ENCODE measurements at regions not wholly inside any gene's neighbourhood (a gene's known extent, or its start where the extent isn't known, plus 50 kb on each side); places are given as distances from the start of the nearest gene placed in this dataset.

DNA sequence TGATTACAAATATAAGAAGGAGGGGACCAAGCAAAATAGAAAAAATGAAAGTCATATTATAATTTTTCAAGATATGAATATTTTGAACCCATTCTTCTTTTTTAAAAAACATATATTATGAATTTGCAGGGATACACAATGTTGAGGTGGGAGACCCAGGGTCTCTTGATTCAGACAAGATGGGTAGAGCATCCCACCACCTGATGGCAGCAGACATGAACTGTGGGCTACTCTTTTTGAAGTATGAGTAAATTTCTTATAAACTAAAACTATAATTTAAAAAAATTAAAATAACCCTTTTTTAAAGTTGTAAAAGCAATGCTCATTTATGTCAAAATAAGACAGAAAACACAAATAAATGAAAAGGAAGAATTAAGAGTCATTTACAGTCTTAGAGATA, 202.7 kb upstream of the PRICKLE1 start:
- no peaks in the 10 kb centered on the region for H3K27me3 Mint-ChIP-seq (ENCODE audit: low read depth, unreplicated experiment)
- DNase-seq (ENCODE audit: low read depth) = no peak

DNA sequence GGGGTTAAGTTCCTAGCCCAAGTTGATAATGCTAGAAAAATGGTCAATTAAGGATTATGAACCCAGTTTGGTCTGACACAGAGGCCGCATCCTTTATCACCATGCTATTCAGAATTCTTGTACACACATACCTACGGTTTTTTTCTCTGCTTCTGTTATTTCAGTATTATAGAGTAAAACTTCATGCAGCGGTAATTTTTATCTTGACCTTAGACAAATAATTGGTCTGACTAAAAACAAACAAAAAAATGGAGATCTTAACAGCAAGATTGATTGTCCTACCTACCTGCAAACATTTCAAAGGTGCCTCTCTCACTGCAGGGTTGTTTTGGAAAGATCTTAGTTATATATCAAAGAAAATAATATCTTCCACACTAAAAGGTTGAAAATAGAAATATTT, 201.9 kb upstream of the PRICKLE1 start:
- Histone ChIP-seq H3K4me1 (ENCODE audit: insufficient read depth, low read length) (peaks cover 25% of the 10 kb centered on the region), H3K4me2 (ENCODE audit: low read length) (peak overlapping the region; percentile 48), H3K9me3 (ENCODE audit: insufficient read depth, low read depth, low read length) (no peaks in the 10 kb centered on the region), H2AFZ (ENCODE audit: low read depth, low read length) (no peak overlapping the region), H3K9ac (ENCODE audit: low read length) (no peak overlapping the region), H4K20me1 (ENCODE audit: insufficient read depth, low read length) (no peaks in the 10 kb centered on the region), H3K27ac (ENCODE audit: low read depth, low read length) (no peak overlapping the region), H3K79me2 (ENCODE audit: insufficient read depth, low read length) (no peaks in the 10 kb centered on the region), H3K4me3 (ENCODE audit: insufficient read depth, low read depth, low read length) (no peak overlapping the region), H3K27me3 (ENCODE audit: insufficient read depth, low read length) (no peaks in the 10 kb centered on the region), H3K36me3 (ENCODE audit: insufficient read depth, low read length) (no peaks in the 10 kb centered on the region)
- no peaks in the 10 kb centered on the region for H3K36me3 Mint-ChIP-seq (ENCODE audit: low read depth, unreplicated experiment)
- peaks cover 44% of the 10 kb centered on the region for H3K4me1 Mint-ChIP-seq (ENCODE audit: low read depth, unreplicated experiment)
- H3K27me3 Mint-ChIP-seq (ENCODE audit: low read depth, unreplicated experiment) = no peaks in the 10 kb centered on the region
- FAIRE-seq (no peak), DNase-seq (ENCODE audit: low read depth) (no peak)
- no peak overlapping the region for H3K4me3 Mint-ChIP-seq (ENCODE audit: unreplicated experiment)
- no peaks in the 10 kb centered on the region for H3K9me3 Mint-ChIP-seq (ENCODE audit: unreplicated experiment)
- no peak for TF ChIP-seq EZH2 (IDR thresholded peaks at IDR 0.05; ENCODE audit: insufficient read depth, low read length)
- TF ChIP-seq, protein P1, sequence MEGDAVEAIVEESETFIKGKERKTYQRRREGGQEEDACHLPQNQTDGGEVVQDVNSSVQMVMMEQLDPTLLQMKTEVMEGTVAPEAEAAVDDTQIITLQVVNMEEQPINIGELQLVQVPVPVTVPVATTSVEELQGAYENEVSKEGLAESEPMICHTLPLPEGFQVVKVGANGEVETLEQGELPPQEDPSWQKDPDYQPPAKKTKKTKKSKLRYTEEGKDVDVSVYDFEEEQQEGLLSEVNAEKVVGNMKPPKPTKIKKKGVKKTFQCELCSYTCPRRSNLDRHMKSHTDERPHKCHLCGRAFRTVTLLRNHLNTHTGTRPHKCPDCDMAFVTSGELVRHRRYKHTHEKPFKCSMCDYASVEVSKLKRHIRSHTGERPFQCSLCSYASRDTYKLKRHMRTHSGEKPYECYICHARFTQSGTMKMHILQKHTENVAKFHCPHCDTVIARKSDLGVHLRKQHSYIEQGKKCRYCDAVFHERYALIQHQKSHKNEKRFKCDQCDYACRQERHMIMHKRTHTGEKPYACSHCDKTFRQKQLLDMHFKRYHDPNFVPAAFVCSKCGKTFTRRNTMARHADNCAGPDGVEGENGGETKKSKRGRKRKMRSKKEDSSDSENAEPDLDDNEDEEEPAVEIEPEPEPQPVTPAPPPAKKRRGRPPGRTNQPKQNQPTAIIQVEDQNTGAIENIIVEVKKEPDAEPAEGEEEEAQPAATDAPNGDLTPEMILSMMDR (IDR thresholded peaks at IDR 0.05; ENCODE audit: insufficient read depth, low read depth, low read length) = no peak
- peak overlapping the region; percentile 30 for H3K27ac Mint-ChIP-seq (ENCODE audit: unreplicated experiment)

More for the DNA sequence above, 202.7 kb upstream of the PRICKLE1 start:
- no peak for FAIRE-seq
- Histone ChIP-seq H2AFZ (ENCODE audit: low read depth, low read length) (no peak overlapping the region), H3K4me1 (ENCODE audit: insufficient read depth, low read length) (peaks cover 17% of the 10 kb centered on the region), H3K27me3 (ENCODE audit: insufficient read depth, low read length) (no peaks in the 10 kb centered on the region), H3K36me3 (ENCODE audit: insufficient read depth, low read length) (no peaks in the 10 kb centered on the region), H3K4me2 (ENCODE audit: low read length) (no peak overlapping the region), H3K79me2 (ENCODE audit: insufficient read depth, low read length) (no peaks in the 10 kb centered on the region), H3K9ac (ENCODE audit: low read length) (no peak overlapping the region), H3K27ac (ENCODE audit: low read depth, low read length) (no peak overlapping the region), H3K9me3 (ENCODE audit: insufficient read depth, low read depth, low read length) (no peaks in the 10 kb centered on the region), H4K20me1 (ENCODE audit: insufficient read depth, low read length) (no peaks in the 10 kb centered on the region), H3K4me3 (ENCODE audit: insufficient read depth, low read depth, low read length) (no peak overlapping the region)
- no peaks in the 10 kb centered on the region for H3K9me3 Mint-ChIP-seq (ENCODE audit: unreplicated experiment)
- TF ChIP-seq, protein P1 (IDR thresholded peaks at IDR 0.05; ENCODE audit: insufficient read depth, low read depth, low read length) = no peak
- TF ChIP-seq EZH2 (IDR thresholded peaks at IDR 0.05; ENCODE audit: insufficient read depth, low read length) = no peak
- no peaks in the 10 kb centered on the region for H3K36me3 Mint-ChIP-seq (ENCODE audit: low read depth, unreplicated experiment)
- H3K4me1 Mint-ChIP-seq (ENCODE audit: low read depth, unreplicated experiment) = peaks cover 36% of the 10 kb centered on the region
- H3K4me3 Mint-ChIP-seq (ENCODE audit: unreplicated experiment) = no peak overlapping the region
- no peak overlapping the region for H3K27ac Mint-ChIP-seq (ENCODE audit: unreplicated experiment)

DNA sequence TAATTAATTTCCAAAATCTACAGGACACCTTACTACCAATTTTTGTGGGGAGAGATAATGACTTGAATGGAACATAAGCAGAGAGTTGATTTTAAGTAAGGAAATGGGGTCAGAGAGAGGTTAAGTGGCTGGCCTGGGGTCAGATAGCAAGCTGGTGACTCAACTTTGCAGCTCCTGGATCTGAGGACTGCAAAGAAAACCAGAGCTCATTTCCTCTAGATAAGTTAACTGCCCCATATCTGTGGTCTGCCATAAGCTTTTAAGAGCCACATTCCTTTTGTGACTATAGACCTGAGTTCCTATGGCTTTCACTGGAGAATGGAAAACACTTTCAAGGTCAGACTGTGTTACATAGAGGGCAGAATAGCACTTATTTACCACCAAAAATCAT, 201.2 kb upstream of the PRICKLE1 start:
- peak; percentile 98 for DNase-seq (ENCODE audit: low read depth)
- H3K27me3 ChIP-seq (ENCODE audit: insufficient read depth, low read length) = no peaks in the 10 kb centered on the region
- peaks cover 45% of the 10 kb centered on the region for H3K4me1 Mint-ChIP-seq (ENCODE audit: low read depth, unreplicated experiment)
- no peak overlapping the region for H3K4me3 ChIP-seq (ENCODE audit: insufficient read depth, low read depth, low read length)
- FAIRE-seq = peak; percentile 77
- H3K9me3 Mint-ChIP-seq (ENCODE audit: unreplicated experiment) = no peaks in the 10 kb centered on the region
- H3K9ac ChIP-seq (ENCODE audit: low read length) = no peak overlapping the region
- H3K79me2 ChIP-seq (ENCODE audit: insufficient read depth, low read length) = no peaks in the 10 kb centered on the region
- H3K36me3 ChIP-seq (ENCODE audit: insufficient read depth, low read length) = no peaks in the 10 kb centered on the region
- peaks cover 26% of the 10 kb centered on the region for H3K4me1 ChIP-seq (ENCODE audit: insufficient read depth, low read length)
- peak overlapping the region; percentile 48 for H3K4me2 ChIP-seq (ENCODE audit: low read length)
- H3K4me3 Mint-ChIP-seq (ENCODE audit: unreplicated experiment) = no peak overlapping the region
- H4K20me1 ChIP-seq (ENCODE audit: insufficient read depth, low read length) = no peaks in the 10 kb centered on the region
- H3K27ac Mint-ChIP-seq (ENCODE audit: unreplicated experiment) = peak overlapping the region; percentile 56
- TF ChIP-seq, protein P1 (IDR thresholded peaks at IDR 0.05; ENCODE audit: insufficient read depth, low read depth, low read length) = no peak
- no peak for TF ChIP-seq EZH2 (IDR thresholded peaks at IDR 0.05; ENCODE audit: insufficient read depth, low read length)
- H3K27me3 Mint-ChIP-seq (ENCODE audit: low read depth, unreplicated experiment) = no peaks in the 10 kb centered on the region
- peak overlapping the region; percentile 29 for H3K27ac ChIP-seq (ENCODE audit: low read depth, low read length)
- no peaks in the 10 kb centered on the region for H3K9me3 ChIP-seq (ENCODE audit: insufficient read depth, low read depth, low read length)
- H2AFZ ChIP-seq (ENCODE audit: low read depth, low read length) = no peak overlapping the region
- no peaks in the 10 kb centered on the region for H3K36me3 Mint-ChIP-seq (ENCODE audit: low read depth, unreplicated experiment)
